ENCODE measurements at regions not wholly inside any gene's neighbourhood (a gene's known extent, or its start where the extent isn't known, plus 50 kb on each side); places are given as distances from the start of the nearest gene placed in this dataset.

DNA sequence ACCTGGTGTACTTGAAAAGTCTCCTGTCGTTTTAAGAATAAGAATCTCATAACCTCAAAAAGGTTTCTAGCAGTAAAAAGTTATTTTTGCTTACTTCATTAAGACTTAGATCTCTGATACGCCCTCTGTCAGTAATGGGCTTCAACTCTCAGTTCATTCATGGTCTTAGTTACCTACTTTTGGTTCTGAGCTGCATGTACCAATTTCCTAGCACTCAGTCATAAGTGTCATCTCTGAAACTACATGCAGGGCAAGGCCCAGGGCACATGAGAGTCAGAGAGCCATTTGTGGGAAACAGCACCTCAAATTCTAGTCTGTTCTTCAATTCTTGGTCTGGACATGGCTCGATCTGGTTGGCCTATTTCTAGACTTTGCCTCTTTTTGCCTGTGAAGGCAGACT is 838.4 kb downstream of the FAM181B start:
- intact Hi-C loops (cut with micrococcal nuclease): no loop called here

DNA sequence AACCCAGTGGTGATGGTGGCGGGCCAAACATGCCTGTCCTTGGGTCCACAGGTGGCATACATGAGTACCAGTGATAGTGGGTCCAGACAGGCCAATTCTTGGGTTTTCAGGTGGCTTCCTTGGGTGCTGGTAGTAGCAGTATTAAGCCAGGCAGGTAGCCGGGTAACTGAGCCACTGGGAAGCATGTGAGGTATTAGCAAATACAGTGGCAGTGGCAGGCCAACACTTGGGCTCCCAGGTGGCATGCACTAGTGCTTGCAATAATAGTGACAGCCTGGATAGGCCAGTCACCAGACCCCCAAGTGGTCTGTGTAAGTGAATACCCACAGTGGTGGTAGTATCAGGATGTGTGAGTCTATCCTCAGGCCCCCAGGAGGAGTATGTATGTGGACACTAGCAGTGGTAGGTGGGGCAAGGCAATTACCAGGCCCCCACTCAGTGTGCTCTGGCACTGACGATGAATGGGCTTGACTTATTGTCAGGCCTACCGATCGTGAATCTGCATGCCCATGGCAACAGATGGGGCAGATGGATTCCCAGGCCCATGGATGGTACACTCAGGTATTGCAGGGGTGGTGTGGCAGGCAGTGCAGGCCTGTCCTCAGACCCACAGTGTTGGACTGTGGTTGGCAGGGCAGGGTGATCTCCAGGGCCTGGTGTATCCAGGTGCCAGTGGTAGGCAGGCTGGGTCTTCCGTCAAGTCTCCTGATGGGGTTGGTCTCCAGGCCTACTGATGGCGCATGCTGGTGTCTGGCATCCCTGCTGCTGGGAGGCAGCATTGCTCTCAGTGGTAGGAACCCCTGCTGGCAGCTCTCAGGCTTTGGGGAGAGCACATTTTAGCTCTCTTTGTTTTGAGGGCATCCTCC is 840.7 kb downstream of the FAM181B start:
- intact Hi-C loops (cut with micrococcal nuclease): no loop called here

DNA sequence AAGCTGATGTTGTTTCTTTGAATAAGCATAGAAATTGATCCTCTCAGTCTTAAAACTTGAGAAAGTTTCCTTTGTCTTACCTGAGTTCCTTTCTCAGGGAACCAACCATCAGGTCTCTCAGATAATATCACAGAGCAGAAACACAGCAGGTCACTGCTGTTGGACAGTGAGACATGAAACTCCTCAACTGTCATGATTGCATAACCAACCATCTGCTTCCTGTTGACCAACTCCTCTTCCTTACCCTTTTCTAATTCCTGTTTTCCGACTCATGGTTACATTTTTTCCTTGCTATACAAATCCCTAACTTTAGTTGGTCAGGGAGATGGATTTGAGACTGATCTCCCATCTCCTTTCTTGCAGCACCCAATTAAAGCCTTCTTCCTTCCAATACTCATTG is 845.3 kb downstream of the FAM181B start:
- intact Hi-C loops (cut with micrococcal nuclease): no loop called here

- intact Hi-C loops (cut with micrococcal nuclease): no loop called here
Observed at GRCh38 chr11:81887671-81888070, 846.0 kb downstream of the FAM181B start.

DNA sequence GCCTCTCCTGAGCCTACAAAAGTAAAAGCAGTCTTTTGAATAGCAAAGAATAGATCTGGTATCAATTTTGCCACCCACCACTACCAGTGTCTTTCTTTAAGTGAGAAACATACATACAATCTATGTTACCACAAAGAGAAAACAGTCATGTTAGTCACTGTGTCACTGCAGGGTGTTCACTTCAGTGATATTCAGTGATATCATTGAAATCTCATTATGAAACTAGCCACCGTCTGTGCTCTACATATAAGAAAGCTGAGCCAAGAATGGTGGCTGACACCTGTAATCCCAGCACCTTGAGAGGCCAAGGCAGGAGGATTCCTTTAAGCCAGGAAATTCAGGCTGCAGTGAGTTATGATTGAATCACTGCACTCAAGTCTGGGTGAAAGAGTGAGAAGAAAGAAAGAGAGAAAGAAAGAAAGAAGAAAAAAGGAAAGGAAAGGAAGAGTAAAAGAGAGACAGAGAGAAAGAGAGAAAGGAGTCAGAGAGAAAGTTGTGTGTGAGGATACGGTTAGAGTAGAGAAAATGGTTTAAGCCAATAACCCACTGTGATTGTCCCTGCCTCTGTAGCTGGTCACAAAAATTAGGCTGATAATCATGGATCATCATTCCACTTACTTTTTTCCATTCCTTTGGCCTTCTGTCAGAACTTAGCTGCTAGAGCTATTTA is 847.1 kb downstream of the FAM181B start:
- intact Hi-C loops (cut with micrococcal nuclease): no loop called here

DNA sequence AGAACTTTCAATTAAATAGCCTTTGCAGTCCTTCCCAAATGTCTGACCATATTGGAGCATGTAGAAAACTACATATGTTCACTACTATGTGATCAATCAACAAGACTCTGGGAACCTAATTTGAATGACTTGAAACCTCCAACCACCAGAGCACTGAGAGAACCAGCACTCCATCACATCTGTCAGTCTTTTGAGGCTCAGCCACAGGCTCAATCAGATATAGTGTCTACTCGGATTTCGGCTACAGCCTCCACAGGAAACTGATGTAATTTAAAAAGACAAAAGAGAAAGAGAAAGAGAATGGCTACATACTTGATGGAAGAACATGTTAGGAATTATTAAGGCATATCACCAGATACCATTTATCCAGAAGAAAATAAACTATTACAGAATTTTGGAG is 859.0 kb downstream of the FAM181B start:
- intact Hi-C loops (cut with micrococcal nuclease): loop anchor here (5.0 kb wide), 1 partner anchor 1198 kb away; the partner anchor contains the start of gene RAB30

- intact Hi-C loops (cut with micrococcal nuclease): loop anchor here (1.0 to 5.0 kb wide), 4 partner anchors 84 to 1201 kb away; partner anchors contain the start of genes PRCP and RAB30
Observed at GRCh38 chr11:81870815-81871214, 862.8 kb downstream of the FAM181B start.

- intact Hi-C loops (cut with micrococcal nuclease): loop anchor here (1.0 to 5.0 kb wide), 4 partner anchors 83 to 1202 kb away; partner anchors contain the start of genes PRCP and RAB30
Observed at GRCh38 chr11:81870066-81870412, 863.6 kb downstream of the FAM181B start.

GRCh38 chr11:81869351-81870065 is 864.2 kb downstream of the FAM181B start:
- intact Hi-C loops (cut with micrococcal nuclease): loop anchor here (1.0 to 5.0 kb wide), 5 partner anchors 82 to 1287 kb away; partner anchors contain the start of genes PRCP and RAB30

GRCh38 chr11:81866896-81867295 is 866.8 kb downstream of the FAM181B start:
- intact Hi-C loops (cut with micrococcal nuclease): no loop called here

GRCh38 chr11:81857386-81857785 is 876.3 kb downstream of the FAM181B start:
- intact Hi-C loops (cut with micrococcal nuclease): no loop called here

DNA sequence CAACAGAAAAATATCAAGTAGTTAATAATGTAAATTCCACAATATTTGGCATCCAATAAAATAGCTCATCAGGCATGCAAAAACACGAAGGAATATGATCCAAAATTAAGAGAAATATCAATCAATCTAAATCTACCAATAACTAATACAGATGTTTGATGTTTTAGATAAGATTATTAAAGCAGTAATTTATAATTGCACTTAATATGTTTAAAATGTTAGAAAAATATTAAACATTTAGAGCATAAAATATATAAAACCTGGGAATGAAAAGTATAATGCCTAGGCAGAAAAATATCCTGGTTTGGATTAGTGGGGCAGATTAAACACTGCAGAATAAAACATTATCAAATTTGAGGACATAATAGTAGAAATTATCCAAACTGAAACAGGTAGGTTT is 879.9 kb downstream of the FAM181B start:
- intact Hi-C loops (cut with micrococcal nuclease): no loop called here

DNA sequence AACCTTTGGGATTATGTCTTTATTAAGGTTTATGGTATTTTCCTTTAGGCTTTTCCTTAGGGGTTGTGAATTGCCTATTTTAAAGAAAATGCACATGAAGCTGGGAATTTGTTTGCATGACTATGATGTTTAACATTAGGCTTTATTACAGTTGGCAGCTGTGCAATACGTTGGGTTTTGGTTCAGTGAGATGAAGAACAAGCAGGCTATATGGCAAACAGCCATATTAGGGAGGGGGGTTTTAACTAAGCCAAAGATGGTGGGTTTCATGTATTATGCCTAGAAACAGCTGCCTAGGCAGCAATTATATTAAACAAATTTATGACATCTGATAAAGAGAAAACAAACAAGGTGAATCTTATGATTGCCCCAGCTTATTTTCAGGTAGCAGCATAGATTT is 880.8 kb downstream of the FAM181B start:
- intact Hi-C loops (cut with micrococcal nuclease): no loop called here

DNA sequence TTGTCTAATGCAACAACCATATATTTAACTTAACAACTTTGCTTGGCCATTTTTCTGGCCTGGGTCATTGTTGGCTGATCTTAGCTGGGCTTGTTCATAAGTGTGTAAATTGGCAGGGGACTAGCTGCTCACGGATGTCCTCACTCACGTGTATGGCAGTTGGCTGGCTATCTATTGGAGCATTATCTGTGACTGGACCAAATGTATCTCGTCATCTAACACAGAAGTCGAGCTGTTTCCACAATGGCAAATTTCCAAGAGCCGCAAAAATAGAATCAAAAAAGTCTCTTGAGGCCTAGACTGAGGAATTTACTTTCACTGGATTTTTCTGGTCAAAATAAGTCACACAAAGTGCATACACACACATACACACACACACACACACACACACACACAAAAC is 893.3 kb downstream of the FAM181B start:
- intact Hi-C loops (cut with micrococcal nuclease): no loop called here

DNA sequence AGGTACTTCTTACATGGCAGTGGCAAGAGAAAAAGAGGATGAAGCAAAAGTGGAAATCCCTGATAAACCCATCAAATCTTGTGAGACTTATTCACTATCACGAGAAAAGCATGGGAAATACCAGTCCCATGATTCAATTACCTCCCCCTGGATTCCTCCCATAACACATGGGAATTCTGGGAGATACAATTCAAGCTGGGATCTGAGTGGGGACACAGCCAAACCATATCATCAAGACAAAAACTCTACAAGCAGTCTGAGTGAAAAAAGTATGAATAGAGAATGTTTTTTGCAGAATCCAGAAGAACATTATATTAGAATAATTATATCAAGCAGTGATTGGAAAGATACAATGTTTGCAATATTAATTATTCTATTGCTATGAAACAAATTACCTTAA is 893.7 kb downstream of the FAM181B start:
- intact Hi-C loops (cut with micrococcal nuclease): no loop called here

- intact Hi-C loops (cut with micrococcal nuclease): no loop called here
Observed at GRCh38 chr11:81839016-81839415, 894.6 kb downstream of the FAM181B start.

- intact Hi-C loops (cut with micrococcal nuclease): no loop called here
Observed at GRCh38 chr11:81829976-81830375, 903.7 kb downstream of the FAM181B start.

- intact Hi-C loops (cut with micrococcal nuclease): no loop called here
Observed at GRCh38 chr11:81825346-81825745, 908.3 kb downstream of the FAM181B start.

DNA sequence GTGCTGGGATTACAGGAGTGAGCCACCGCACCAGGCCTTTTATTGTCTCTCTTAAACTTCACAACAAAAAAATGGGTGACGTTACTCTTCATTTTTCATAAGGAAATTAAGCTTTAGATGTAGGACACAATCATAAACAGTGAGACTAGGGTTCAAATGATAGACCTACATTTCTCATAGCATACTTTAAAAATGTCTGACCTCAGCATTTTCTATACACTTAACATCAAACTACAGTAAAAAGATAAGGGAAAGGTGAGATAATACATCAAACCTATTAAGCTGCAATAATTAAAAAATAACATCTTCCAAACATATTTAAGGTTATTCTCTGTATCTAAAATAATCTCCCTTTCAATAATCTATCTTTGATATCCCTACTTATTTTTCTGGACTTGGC is 914.2 kb downstream of the FAM181B start:
- intact Hi-C loops (cut with micrococcal nuclease): no loop called here

DNA sequence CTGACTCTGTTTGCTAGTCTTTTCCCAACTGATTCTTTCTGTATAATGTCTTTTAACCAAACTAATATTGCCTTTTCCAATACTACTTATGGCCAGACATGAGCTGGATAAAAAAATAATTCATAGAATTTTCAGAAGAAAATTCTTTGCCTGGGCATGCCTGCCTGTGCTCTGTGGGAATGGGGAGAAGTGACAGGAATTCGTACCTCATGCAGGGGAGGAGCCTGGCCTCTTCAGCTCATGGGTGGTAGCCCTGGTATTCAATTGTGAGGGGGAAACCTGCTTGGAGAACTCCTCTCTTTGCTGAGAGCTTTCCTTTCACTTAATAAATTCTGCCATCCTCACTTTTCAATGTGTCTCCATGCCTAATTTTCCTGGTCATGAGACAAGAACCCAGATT is 928.8 kb downstream of the FAM181B start:
- intact Hi-C loops (cut with micrococcal nuclease): no loop called here

GRCh38 chr11:81802591-81802990 is 931.1 kb downstream of the FAM181B start:
- intact Hi-C loops (cut with micrococcal nuclease): no loop called here

- intact Hi-C loops (cut with micrococcal nuclease): no loop called here
Observed at GRCh38 chr11:81792416-81792815, 941.2 kb downstream of the FAM181B start.
